ENCODE measurements at regions not wholly inside any gene's neighbourhood (a gene's known extent, or its start where the extent isn't known, plus 50 kb on each side); places are given as distances from the start of the nearest gene placed in this dataset.
"Not testable (repeated sequence)": the region's sequence is repeated elsewhere in the genome, so short reads cannot be mapped to it uniquely, and the experiment has no call there.

DNA sequence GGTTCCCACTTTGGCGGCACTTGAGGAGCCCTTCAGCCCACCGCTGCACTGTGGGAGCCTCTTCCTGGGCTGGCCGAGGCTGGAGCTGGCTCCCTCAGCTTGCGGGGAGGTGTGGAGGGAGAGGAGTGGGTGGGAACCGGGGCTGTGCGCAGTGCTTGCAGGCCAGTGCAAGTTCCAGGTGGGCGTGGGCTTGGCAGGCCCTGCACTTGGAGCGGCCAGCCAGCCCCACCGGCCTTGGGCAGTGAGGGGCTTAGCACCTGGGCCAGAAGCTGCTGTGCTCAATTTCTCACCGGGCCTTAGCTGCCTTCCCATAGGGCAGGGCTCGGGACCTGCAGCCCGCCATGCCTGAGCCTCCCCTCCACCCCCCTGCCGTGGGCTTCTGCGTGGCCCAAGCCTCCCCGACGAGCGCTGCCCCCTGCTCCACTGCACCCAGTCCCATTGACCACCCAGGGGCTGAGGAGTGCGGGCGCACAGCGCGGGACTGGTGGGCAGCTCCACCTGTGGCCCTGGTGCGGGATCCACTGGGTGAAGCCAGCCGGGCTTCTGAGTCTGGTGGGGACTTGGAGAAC is 474.3 kb downstream of the MID1IP1 start:
- Histone ChIP-seq H3K27ac (ENCODE audit: low read depth, low read length, severe bottlenecking) (no peak overlapping the region), H3K9me3 (ENCODE audit: control insufficient read depth, low read length) (no peaks in the 10 kb centered on the region), H3K4me3 (ENCODE audit: extremely low read depth, insufficient read depth, low read length, poor library complexity, severe bottlenecking) (no peak overlapping the region), H3K4me1 (ENCODE audit: control insufficient read depth, insufficient read depth, low read length, poor library complexity, severe bottlenecking) (no peaks in the 10 kb centered on the region), H3K36me3 (ENCODE audit: control insufficient read depth, insufficient read depth, low read length) (no peaks in the 10 kb centered on the region)
- WGBS, 2 experiments (ENCODE audit: insufficient coverage in 2 of 2) = 91 to 93% methylated on average over 7 of the region's 23 CpGs

DNA sequence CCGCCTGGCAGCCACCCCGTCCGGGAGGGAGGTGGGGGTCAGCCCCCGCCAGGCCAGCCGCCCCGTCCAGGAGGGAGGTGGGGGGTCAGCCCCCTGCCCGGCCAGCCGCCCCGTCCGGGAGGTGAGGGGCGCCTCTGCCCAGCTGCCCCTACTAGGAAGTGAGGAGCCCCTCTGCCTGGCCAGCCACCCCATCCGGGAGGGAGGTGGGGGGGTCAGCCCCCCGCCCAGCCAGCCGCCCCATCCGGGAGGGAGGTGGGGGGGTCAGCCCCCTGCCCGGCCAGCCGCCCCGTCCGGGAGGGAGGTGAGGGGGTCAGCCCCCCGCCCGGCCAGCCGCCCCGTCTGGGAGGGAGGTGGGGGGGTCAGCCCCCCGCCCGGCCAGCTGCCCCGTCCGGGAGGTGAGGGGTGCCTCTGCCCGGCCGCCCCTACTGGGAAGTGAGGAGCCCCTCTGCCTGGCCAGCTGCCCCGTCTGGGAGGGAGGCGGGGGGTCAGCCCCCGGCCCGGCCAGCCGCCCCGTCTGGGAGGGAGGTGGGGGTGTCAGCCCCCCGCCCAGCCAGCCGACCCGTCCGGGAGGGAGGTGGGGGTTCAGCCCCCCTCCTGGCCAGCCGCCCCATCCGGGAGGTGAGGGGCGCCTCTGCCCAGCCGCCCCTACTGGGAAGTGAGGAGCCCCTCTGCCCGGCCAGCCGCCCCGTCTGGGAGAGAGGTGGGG is 476.6 kb downstream of the MID1IP1 start:
- H3K4me3 ChIP-seq (ENCODE audit: extremely low read depth, insufficient read depth, low read length, poor library complexity, severe bottlenecking); H3K9me3 ChIP-seq (ENCODE audit: control insufficient read depth, low read length); H3K36me3 ChIP-seq (ENCODE audit: control insufficient read depth, insufficient read depth, low read length); H3K27ac ChIP-seq (ENCODE audit: low read depth, low read length, severe bottlenecking); H3K4me1 ChIP-seq (ENCODE audit: control insufficient read depth, insufficient read depth, low read length, poor library complexity, severe bottlenecking): not testable (repeated sequence)
- no CpG with 5 or more reads among the region's 46 CpGs for WGBS, 2 experiments (ENCODE audit: insufficient coverage in 2 of 2)

DNA sequence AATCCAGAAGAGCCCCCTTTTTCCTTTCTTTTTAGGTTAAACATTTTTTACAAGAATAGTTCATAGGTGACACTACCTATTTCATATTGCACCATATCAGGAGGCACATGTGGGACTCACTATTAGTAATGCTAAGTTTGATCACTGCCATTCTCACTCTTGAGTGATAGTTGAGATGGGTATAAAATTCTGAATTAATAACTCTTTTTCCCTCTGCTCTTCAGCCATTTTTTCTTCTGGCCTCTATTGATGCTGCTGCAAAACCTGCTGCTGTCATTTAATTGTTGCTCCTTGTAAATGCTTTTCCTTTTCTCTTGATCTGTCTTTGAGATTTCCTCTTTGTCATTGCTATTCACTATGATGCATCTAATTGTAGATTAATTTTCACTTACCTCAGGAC is 482.0 kb downstream of the MID1IP1 start:
- H3K36me3 ChIP-seq (ENCODE audit: control insufficient read depth, insufficient read depth, low read length) = no peaks in the 10 kb centered on the region

DNA sequence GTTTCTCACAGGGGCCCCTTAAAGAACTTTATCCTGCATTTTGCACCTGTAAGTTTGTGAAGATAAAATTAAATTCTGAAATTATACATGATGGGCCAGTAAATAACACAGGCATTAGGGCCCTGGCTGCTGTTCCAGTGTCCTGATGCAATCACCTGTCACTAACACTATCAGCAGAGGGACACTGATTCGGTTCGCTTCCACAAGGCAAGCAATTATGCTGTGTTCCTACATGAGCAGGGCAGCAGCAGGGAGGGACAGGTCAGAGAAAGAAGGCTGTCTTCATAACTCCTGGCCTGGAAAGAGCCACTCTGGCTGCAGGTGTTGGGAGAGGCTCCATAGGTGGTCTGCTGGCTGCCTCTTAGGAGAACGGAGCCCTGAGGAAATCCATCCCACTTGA is 487.3 kb downstream of the MID1IP1 start:
- no peaks in the 10 kb centered on the region for H3K36me3 ChIP-seq (ENCODE audit: control insufficient read depth, insufficient read depth, low read length)
- H3K4me3 ChIP-seq (ENCODE audit: extremely low read depth, insufficient read depth, low read length, poor library complexity, severe bottlenecking) = no peak overlapping the region
- no peaks in the 10 kb centered on the region for H3K4me1 ChIP-seq (ENCODE audit: control insufficient read depth, insufficient read depth, low read length, poor library complexity, severe bottlenecking)
- H3K27ac ChIP-seq (ENCODE audit: low read depth, low read length, severe bottlenecking) = no peak overlapping the region
- H3K9me3 ChIP-seq (ENCODE audit: control insufficient read depth, low read length) = no peaks in the 10 kb centered on the region
- 100% methylated on average over 1 of the region's 3 CpGs; no CpG with 5 or more reads in 1 of the 2 experiments for WGBS, 2 experiments (ENCODE audit: insufficient coverage in 2 of 2)

More for the DNA sequence above, 482.0 kb downstream of the MID1IP1 start:
- Histone ChIP-seq H3K4me3 (ENCODE audit: extremely low read depth, insufficient read depth, low read length, poor library complexity, severe bottlenecking) (no peak overlapping the region), H3K27ac (ENCODE audit: low read depth, low read length, severe bottlenecking) (no peak overlapping the region), H3K9me3 (ENCODE audit: control insufficient read depth, low read length) (no peaks in the 10 kb centered on the region), H3K4me1 (ENCODE audit: control insufficient read depth, insufficient read depth, low read length, poor library complexity, severe bottlenecking) (no peaks in the 10 kb centered on the region)

DNA sequence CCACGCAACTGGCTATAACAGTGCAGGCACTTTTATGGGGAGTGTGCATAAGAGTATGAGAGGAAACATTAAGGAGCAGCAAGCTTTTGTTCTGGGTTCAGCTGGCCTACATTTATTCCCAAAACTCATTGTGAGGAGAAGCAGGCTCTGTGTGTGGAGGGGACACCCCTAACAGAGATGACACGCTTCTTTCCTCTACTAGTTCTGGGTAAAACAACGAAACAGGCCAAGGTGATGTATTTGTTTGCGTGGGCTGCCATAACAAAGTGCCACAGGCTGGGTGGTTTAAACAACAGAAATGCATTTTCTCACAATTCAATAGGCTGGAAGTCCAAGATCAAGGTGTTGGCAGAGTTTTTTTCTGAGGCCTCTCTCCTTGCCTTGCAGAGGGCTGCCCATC is 488.6 kb downstream of the MID1IP1 start:
- Histone ChIP-seq H3K27ac (ENCODE audit: low read depth, low read length, severe bottlenecking) (no peak overlapping the region), H3K36me3 (ENCODE audit: control insufficient read depth, insufficient read depth, low read length) (no peaks in the 10 kb centered on the region), H3K4me1 (ENCODE audit: control insufficient read depth, insufficient read depth, low read length, poor library complexity, severe bottlenecking) (no peaks in the 10 kb centered on the region), H3K4me3 (ENCODE audit: extremely low read depth, insufficient read depth, low read length, poor library complexity, severe bottlenecking) (no peak overlapping the region), H3K9me3 (ENCODE audit: control insufficient read depth, low read length) (no peaks in the 10 kb centered on the region)
- no CpG with 5 or more reads among the region's 4 CpGs for WGBS, 2 experiments (ENCODE audit: insufficient coverage in 2 of 2)

DNA sequence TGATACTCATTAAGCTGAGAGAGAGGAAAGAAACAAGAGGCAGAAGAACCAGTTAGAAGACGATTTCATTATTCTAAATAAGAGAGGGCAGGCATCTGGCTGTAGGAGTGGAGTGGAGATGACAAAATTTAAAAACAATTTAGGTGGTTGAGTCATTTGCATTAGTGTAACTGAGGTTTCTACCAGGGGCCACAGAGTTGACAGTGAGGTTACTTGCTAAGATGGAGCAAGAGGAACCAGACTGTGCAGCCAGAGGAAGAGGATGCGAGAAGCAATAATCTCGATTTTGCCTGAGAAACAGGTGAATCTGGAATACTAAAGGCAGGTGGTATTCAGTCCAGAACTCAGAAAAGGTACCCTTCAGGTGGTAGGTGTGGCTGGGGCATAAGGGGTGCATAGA is 491.9 kb downstream of the MID1IP1 start:
- H3K4me3 ChIP-seq (ENCODE audit: extremely low read depth, insufficient read depth, low read length, poor library complexity, severe bottlenecking) = no peak overlapping the region
- H3K4me1 ChIP-seq (ENCODE audit: control insufficient read depth, insufficient read depth, low read length, poor library complexity, severe bottlenecking) = no peaks in the 10 kb centered on the region
- H3K9me3 ChIP-seq (ENCODE audit: control insufficient read depth, low read length) = no peaks in the 10 kb centered on the region
- no peak overlapping the region for H3K27ac ChIP-seq (ENCODE audit: low read depth, low read length, severe bottlenecking)
- WGBS, 2 experiments (ENCODE audit: insufficient coverage in 2 of 2) = 90 to 91% methylated on average over 3 of the region's 3 CpGs
- no peaks in the 10 kb centered on the region for H3K36me3 ChIP-seq (ENCODE audit: control insufficient read depth, insufficient read depth, low read length)

DNA sequence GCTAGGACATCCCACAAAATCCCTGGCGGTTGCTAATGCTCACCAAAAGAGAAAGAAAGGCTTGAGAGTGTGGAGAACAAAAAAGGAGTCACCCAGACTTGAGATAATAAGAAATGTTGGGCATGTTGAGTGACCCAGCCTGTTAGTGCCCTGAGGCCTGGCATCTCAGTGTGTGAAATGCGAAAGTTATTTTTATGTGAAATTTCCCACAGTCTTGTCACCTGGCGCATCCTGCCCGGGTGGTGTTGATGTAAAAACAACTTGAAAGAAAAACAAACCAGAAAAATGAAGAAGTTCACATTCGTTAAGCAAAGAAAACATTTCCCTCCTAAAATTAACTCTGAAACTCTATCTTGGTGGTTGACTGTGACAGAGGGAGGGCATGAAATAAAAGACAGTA is 495.2 kb downstream of the MID1IP1 start:
- 100% methylated on average over 1 of the region's 5 CpGs; no CpG with 5 or more reads in 1 of the 2 experiments for WGBS, 2 experiments (ENCODE audit: insufficient coverage in 2 of 2)
- Histone ChIP-seq H3K4me1 (ENCODE audit: control insufficient read depth, insufficient read depth, low read length, poor library complexity, severe bottlenecking) (no peaks in the 10 kb centered on the region), H3K27ac (ENCODE audit: low read depth, low read length, severe bottlenecking) (no peak overlapping the region), H3K4me3 (ENCODE audit: extremely low read depth, insufficient read depth, low read length, poor library complexity, severe bottlenecking) (no peak overlapping the region), H3K9me3 (ENCODE audit: control insufficient read depth, low read length) (no peaks in the 10 kb centered on the region), H3K36me3 (ENCODE audit: control insufficient read depth, insufficient read depth, low read length) (no peaks in the 10 kb centered on the region)

DNA sequence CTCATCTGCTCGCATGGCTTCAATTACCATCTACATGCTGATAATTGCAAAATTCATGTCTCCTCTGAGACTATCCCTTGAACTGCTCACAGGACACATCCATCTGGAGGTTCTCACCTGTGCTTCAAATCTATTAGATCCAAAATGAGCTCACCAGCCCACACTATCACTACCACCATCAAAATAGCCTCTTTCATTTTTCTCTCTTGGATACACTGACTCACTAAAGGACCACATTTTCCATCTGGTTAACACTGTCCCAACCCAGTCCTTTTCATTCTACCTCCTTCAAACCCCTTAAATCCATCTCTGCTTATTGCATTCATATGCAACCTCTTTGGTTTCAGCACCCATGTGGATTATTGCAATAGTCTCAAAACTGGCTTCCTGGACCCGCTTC is 497.6 kb downstream of the MID1IP1 start:
- H3K36me3 ChIP-seq (ENCODE audit: control insufficient read depth, insufficient read depth, low read length) = no peaks in the 10 kb centered on the region
- 88 to 100% methylated on average over 1 to 2 of the region's 2 CpGs for WGBS, 2 experiments (ENCODE audit: insufficient coverage in 2 of 2)
- H3K9me3 ChIP-seq (ENCODE audit: control insufficient read depth, low read length) = no peaks in the 10 kb centered on the region
- H3K4me3 ChIP-seq (ENCODE audit: extremely low read depth, insufficient read depth, low read length, poor library complexity, severe bottlenecking) = no peak overlapping the region
- no peak overlapping the region for H3K27ac ChIP-seq (ENCODE audit: low read depth, low read length, severe bottlenecking)
- H3K4me1 ChIP-seq (ENCODE audit: control insufficient read depth, insufficient read depth, low read length, poor library complexity, severe bottlenecking) = no peaks in the 10 kb centered on the region

DNA sequence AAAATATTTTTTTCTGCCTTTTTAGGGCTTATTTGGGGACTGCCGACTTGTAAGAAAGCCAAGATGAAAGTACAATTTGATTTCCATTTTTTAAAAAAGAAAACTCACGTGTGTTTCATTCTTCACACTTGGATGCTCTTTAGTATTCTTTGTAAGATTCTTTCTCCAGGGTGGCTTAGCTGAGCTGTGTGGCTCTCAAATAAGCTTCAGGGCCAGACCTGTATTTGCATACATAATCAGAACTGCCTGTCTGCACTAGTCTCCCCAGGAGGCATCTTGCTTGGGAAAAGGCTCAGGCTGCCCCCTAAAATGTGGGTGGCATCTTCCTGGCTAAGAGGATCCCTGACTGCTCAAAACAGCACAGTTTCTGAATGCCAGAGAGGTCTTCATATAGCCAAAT is 498.4 kb downstream of the MID1IP1 start:
- H3K4me3 ChIP-seq (ENCODE audit: extremely low read depth, insufficient read depth, low read length, poor library complexity, severe bottlenecking) = no peak overlapping the region
- no CpG with 5 or more reads among the region's 2 CpGs for WGBS, 2 experiments (ENCODE audit: insufficient coverage in 2 of 2)
- no peaks in the 10 kb centered on the region for H3K4me1 ChIP-seq (ENCODE audit: control insufficient read depth, insufficient read depth, low read length, poor library complexity, severe bottlenecking)
- no peak overlapping the region for H3K27ac ChIP-seq (ENCODE audit: low read depth, low read length, severe bottlenecking)
- no peaks in the 10 kb centered on the region for H3K36me3 ChIP-seq (ENCODE audit: control insufficient read depth, insufficient read depth, low read length)
- H3K9me3 ChIP-seq (ENCODE audit: control insufficient read depth, low read length) = no peaks in the 10 kb centered on the region

DNA sequence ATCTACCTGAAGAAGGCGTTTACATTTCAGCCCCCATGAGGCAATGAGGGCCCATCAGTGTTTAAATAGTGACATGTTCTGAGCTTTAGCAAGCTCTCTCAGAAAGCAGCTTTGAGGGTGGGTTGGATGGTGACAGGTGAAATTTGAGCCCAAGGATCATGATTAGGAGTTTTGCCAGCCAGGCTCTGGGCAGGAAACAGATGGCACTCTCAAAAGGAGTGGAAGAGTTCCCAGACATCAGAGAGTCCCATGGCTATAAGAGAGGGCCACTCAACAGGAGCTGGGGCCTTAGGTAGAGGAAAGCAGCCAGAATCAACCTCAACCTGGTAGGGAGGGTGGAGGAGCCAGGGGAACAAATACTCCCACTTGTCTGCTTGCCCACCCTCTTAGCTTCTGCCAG is 499.8 kb downstream of the MID1IP1 start:
- H3K4me3 ChIP-seq (ENCODE audit: extremely low read depth, insufficient read depth, low read length, poor library complexity, severe bottlenecking) = no peak overlapping the region
- H3K36me3 ChIP-seq (ENCODE audit: control insufficient read depth, insufficient read depth, low read length) = no peaks in the 10 kb centered on the region
- no peaks in the 10 kb centered on the region for H3K9me3 ChIP-seq (ENCODE audit: control insufficient read depth, low read length)
- WGBS, 2 experiments (ENCODE audit: insufficient coverage in 2 of 2) = 63% methylated on average over 1 of the region's 1 CpG; no CpG with 5 or more reads in 1 of the 2 experiments
- no peaks in the 10 kb centered on the region for H3K4me1 ChIP-seq (ENCODE audit: control insufficient read depth, insufficient read depth, low read length, poor library complexity, severe bottlenecking)
- no peak overlapping the region for H3K27ac ChIP-seq (ENCODE audit: low read depth, low read length, severe bottlenecking)

DNA sequence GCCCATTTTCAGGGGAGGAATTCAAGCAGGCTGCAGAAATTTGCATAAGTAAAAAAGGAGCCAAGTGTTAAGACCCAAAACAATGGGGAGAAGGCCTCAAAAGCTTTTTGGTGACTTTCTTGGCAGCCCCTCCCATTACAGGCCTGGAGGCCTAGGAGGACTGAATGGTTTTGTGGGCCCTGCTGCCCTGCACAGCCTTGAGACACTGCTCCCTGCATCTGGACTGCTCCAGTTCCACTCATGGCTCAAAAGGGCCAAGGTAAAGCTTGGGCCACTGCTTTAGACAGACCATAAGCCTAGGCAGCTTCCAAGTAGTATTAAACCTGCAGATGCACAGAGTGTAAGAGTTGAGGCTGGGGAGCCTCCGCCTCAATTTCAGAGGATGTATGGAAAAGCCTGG is 501.6 kb downstream of the MID1IP1 start:
- H3K9me3 ChIP-seq (ENCODE audit: control insufficient read depth, low read length) = no peaks in the 10 kb centered on the region
- 100% methylated on average over 1 of the region's 1 CpG; no CpG with 5 or more reads in 1 of the 2 experiments for WGBS, 2 experiments (ENCODE audit: insufficient coverage in 2 of 2)
- H3K4me1 ChIP-seq (ENCODE audit: control insufficient read depth, insufficient read depth, low read length, poor library complexity, severe bottlenecking) = no peaks in the 10 kb centered on the region
- no peak overlapping the region for H3K27ac ChIP-seq (ENCODE audit: low read depth, low read length, severe bottlenecking)
- no peaks in the 10 kb centered on the region for H3K36me3 ChIP-seq (ENCODE audit: control insufficient read depth, insufficient read depth, low read length)
- no peak overlapping the region for H3K4me3 ChIP-seq (ENCODE audit: extremely low read depth, insufficient read depth, low read length, poor library complexity, severe bottlenecking)

All from mesodermal cell (in vitro differentiated cells).